ENCODE measurements at regions not wholly inside any gene's neighbourhood (a gene's known extent, or its start where the extent isn't known, plus 50 kb on each side); places are given as distances from the start of the nearest gene placed in this dataset.

- DNase-seq (ENCODE audit: low spot score), result no peak
Measured at GRCh38 chr1:234932511-234933430, 195.9 kb downstream of the TOMM20 start.

GRCh38 chr1:234932106-234932505 is 196.5 kb downstream of the TOMM20 start:
- no peak for DNase-seq (ENCODE audit: low spot score)

GRCh38 chr1:234931404-234931973 is 197.1 kb downstream of the TOMM20 start:
- no peak for DNase-seq (ENCODE audit: low spot score)

GRCh38 chr1:234929369-234929768 is 199.3 kb downstream of the TOMM20 start:
- no peak for DNase-seq (ENCODE audit: low spot score)

GRCh38 chr1:234928642-234929041 is 200.0 kb downstream of the TOMM20 start:
- DNase-seq (ENCODE audit: low spot score), result no peak

- no peak for DNase-seq (ENCODE audit: low spot score)
Measured at GRCh38 chr1:234927971-234928640, 200.5 kb downstream of the TOMM20 start.

GRCh38 chr1:234927312-234927970 is 201.2 kb downstream of the TOMM20 start:
- DNase-seq (ENCODE audit: low spot score), result no peak

- no peak for DNase-seq (ENCODE audit: low spot score)
Measured at GRCh38 chr1:234926559-234927311, 201.9 kb downstream of the TOMM20 start.

GRCh38 chr1:234926264-234926558 is 202.4 kb downstream of the TOMM20 start:
- no peak for DNase-seq (ENCODE audit: low spot score)

GRCh38 chr1:234925440-234926263 is 203.0 kb downstream of the TOMM20 start:
- peak; percentile 93 for DNase-seq (ENCODE audit: low spot score)

- no peak for DNase-seq (ENCODE audit: low spot score)
Measured at GRCh38 chr1:234924450-234925355, 203.9 kb downstream of the TOMM20 start.

- DNase-seq (ENCODE audit: low spot score), result no peak
Measured at GRCh38 chr1:234923626-234924025, 205.0 kb downstream of the TOMM20 start.

GRCh38 chr1:234922987-234923386 is 205.7 kb downstream of the TOMM20 start:
- no peak for DNase-seq (ENCODE audit: low spot score)

GRCh38 chr1:234921266-234922062 is 207.2 kb downstream of the TOMM20 start:
- DNase-seq (ENCODE audit: low spot score), result peak; percentile 49

GRCh38 chr1:234920843-234921140 is 207.8 kb downstream of the TOMM20 start:
- DNase-seq (ENCODE audit: low spot score), result no peak

GRCh38 chr1:234920136-234920842 is 208.3 kb downstream of the TOMM20 start:
- no peak for DNase-seq (ENCODE audit: low spot score)

- no peak for DNase-seq (ENCODE audit: low spot score)
Measured at GRCh38 chr1:234918961-234919761, 209.5 kb downstream of the TOMM20 start.

Measured in AG08395 (cell line).